ENCODE measurements at regions not wholly inside any gene's neighbourhood (a gene's known extent, or its start where the extent isn't known, plus 50 kb on each side); places are given as distances from the start of the nearest gene placed in this dataset.

- TF ChIP-seq CTCF (IDR thresholded peaks at IDR 0.05) (no peak), POLR2A (IDR thresholded peaks at IDR 0.05) (no peak)
Observed at GRCh38 chr1:68826836-68827235, 330.0 kb upstream of the DEPDC1 start.
